Natural killer cell (primary cell): ENCODE measurements at regions not wholly inside any gene's neighbourhood (a gene's known extent, or its start where the extent isn't known, plus 50 kb on each side); places are given as distances from the start of the nearest gene placed in this dataset.

Experiments used
- ATAC-seq, 3 donors: fragments of 150-1000 bp in 2 of 3; fragments of 200-7000 bp in 1 of 3; cut with Tn5 transposase; 1 replicate in 1 of 3; 2 replicates in 2 of 3; pipeline ENCODE4 v1.10.0; 2021; ENCODE audit warnings: mild to moderate bottlenecking in 2 of 3, moderate library complexity in 2 of 3
- DNase-seq, 2 donors: peaks; one replicate each; pipeline versions ENCODE4 v3.0.0 to v3.0.0-alpha.2; 2013 to 2021; ENCODE audit warnings: mixed read lengths in 1 of 2
- H3K27ac ChIP-seq: one replicate; pipeline ENCODE4 v1.5.1; 2013; ENCODE audit warnings: mild to moderate bottlenecking, low read length
- H3K27me3 ChIP-seq: one replicate; pipeline ENCODE4 v1.6.1; 2013; ENCODE audit warnings: low read length; ENCODE audit not compliant: control insufficient read depth, insufficient read depth
- H3K36me3 ChIP-seq: one replicate; pipeline ENCODE4 v1.6.1; 2013; ENCODE audit warnings: low read length; ENCODE audit not compliant: control insufficient read depth, insufficient read depth
- H3K4me1 ChIP-seq: one replicate; pipeline ENCODE4 v1.6.1; 2013; ENCODE audit warnings: low read length; ENCODE audit not compliant: control insufficient read depth, insufficient read depth
- H3K4me3 ChIP-seq: one replicate; pipeline ENCODE4 v1.5.1; 2013; ENCODE audit warnings: low read length
- H3K9me3 ChIP-seq: one replicate; pipeline ENCODE4 v1.6.1; 2013; ENCODE audit warnings: low read length; ENCODE audit not compliant: control insufficient read depth, insufficient read depth
- H3K27ac Mint-ChIP-seq, 2 donors: one replicate each; pipeline ENCODE4 v1.8.0; 2022; ENCODE audit warnings: mild to moderate bottlenecking in 2 of 2, mixed read lengths in 2 of 2, moderate library complexity in 1 of 2
- H3K27me3 Mint-ChIP-seq, 2 donors: one replicate each; pipeline ENCODE4 v1.8.0; 2022; ENCODE audit warnings: low read depth in 2 of 2, mixed read lengths in 2 of 2
- H3K36me3 Mint-ChIP-seq: one replicate; pipeline ENCODE4 v1.8.0; 2022; ENCODE audit warnings: mixed read lengths
- H3K4me1 Mint-ChIP-seq, 2 donors: one replicate each; pipeline ENCODE4 v1.8.0; 2022; ENCODE audit warnings: mixed read lengths in 2 of 2
- H3K4me3 Mint-ChIP-seq: one replicate; pipeline ENCODE4 v1.8.0; 2022; ENCODE audit warnings: mild to moderate bottlenecking, moderate library complexity, mixed read lengths
- H3K9me3 Mint-ChIP-seq, 2 donors: one replicate each; pipeline ENCODE4 v1.8.0; 2022; ENCODE audit warnings: mixed read lengths in 2 of 2
- CTCF ChIP-seq: fragments of 200-600 bp; IDR thresholded peaks from one replicate; pipeline ENCODE4 v1.8.0; 2022; ENCODE audit warnings: antibody characterized with exemption
- WGBS: methylation state at CpG from one replicate; pipeline ENCODE4 v1.1.7; 2013; ENCODE audit warnings: missing lambda C conversion rate; ENCODE audit not compliant: insufficient coverage; 5-methylcytosine and 5-hydroxymethylcytosine counted together
- intact Hi-C: fragments of 100-400 bp; cut with micrococcal nuclease; formaldehyde crosslinking; loops from one replicate; pipeline ENCODE4 v1.14.2; 2022

- intact Hi-C loops = no loop called here
- no peak for ATAC-seq
- peaks cover 3 to 7% of the 10 kb centered on the region in 2 donors for H3K9me3 Mint-ChIP-seq
- Histone ChIP-seq H3K36me3 (no peaks in the 10 kb centered on the region), H3K27me3 (no peaks in the 10 kb centered on the region), H3K4me1 (no peaks in the 10 kb centered on the region), H3K9me3 (no peaks in the 10 kb centered on the region), H3K27ac (no peak overlapping the region), H3K4me3 (no peak overlapping the region)
- DNase-seq = no peak
- H3K27ac Mint-ChIP-seq = no peak overlapping the region
- H3K4me3 Mint-ChIP-seq = no peak overlapping the region
- no peaks in the 10 kb centered on the region for H3K27me3 Mint-ChIP-seq
- 84% methylated on average over 7 of the region's 8 CpGs for WGBS
- no peaks in the 10 kb centered on the region for H3K4me1 Mint-ChIP-seq
- no peak for TF ChIP-seq CTCF
- no peaks in the 10 kb centered on the region for H3K36me3 Mint-ChIP-seq
These were observed 110.6 kb downstream of the BMP4 start for GRCh38 chr14:53845813-53846693.

GRCh38 chr14:53842938-53843337 lies 113.7 kb downstream of the BMP4 start:
- TF ChIP-seq CTCF = no peak
- intact Hi-C loops = no loop called here
- Mint-ChIP-seq H3K27ac (no peak overlapping the region), H3K4me3 (no peak overlapping the region), H3K9me3 (peaks cover 6 to 8% of the 10 kb centered on the region in 2 donors), H3K27me3 (no peaks in the 10 kb centered on the region), H3K4me1 (no peaks in the 10 kb centered on the region), H3K36me3 (no peaks in the 10 kb centered on the region)
- Histone ChIP-seq H3K27ac (no peak overlapping the region), H3K4me3 (no peak overlapping the region), H3K36me3 (no peaks in the 10 kb centered on the region), H3K27me3 (no peaks in the 10 kb centered on the region), H3K4me1 (no peaks in the 10 kb centered on the region), H3K9me3 (no peaks in the 10 kb centered on the region)
- 73% methylated on average over 1 of the region's 4 CpGs for WGBS
- no peak for ATAC-seq
- DNase-seq = no peak

- Histone ChIP-seq H3K4me3 (no peak overlapping the region), H3K27me3 (no peaks in the 10 kb centered on the region), H3K4me1 (no peaks in the 10 kb centered on the region), H3K9me3 (peaks cover 8% of the 10 kb centered on the region), H3K27ac (no peak overlapping the region), H3K36me3 (no peaks in the 10 kb centered on the region)
- H3K4me3 Mint-ChIP-seq = no peak overlapping the region
- no peak for ATAC-seq
- no peaks in the 10 kb centered on the region for H3K4me1 Mint-ChIP-seq
- no peak for DNase-seq
- no peak for TF ChIP-seq CTCF
- no peak overlapping the region for H3K27ac Mint-ChIP-seq
- no peaks in the 10 kb centered on the region for H3K27me3 Mint-ChIP-seq
- intact Hi-C loops = no loop called here
- H3K9me3 Mint-ChIP-seq = peaks cover 6 to 8% of the 10 kb centered on the region in 2 donors
- H3K36me3 Mint-ChIP-seq = no peaks in the 10 kb centered on the region
- 82% methylated on average over 2 of the region's 3 CpGs for WGBS
These were observed 115.2 kb downstream of the BMP4 start for GRCh38 chr14:53841109-53842099.
